Left lobe of liver (tissue), 2 donors: ENCODE measurements at regions not wholly inside any gene's neighbourhood (a gene's known extent, or its start where the extent isn't known, plus 50 kb on each side); places are given as distances from the start of the nearest gene placed in this dataset.
"Not testable (repeated sequence)": the region's sequence is repeated elsewhere in the genome, so short reads cannot be mapped to it uniquely, and the experiment has no call there.

Experiments used
- ATAC-seq: fragments of 200-7000 bp; cut with Tn5 transposase; one replicate; pipeline ENCODE4 v1.9.1; 2020; ENCODE audit warnings: mild to moderate bottlenecking, moderate library complexity
- DNase-seq: peaks from one replicate; pipeline ENCODE4 v3.0.0-alpha.2; 2020; ENCODE audit warnings: low spot score
- donor health status: DM: no; HTN: no; CAD: no; lungs with moderate emphysema.
- donor health status: DM: no; HTN: yes; CAD: no.

GRCh38 chr15:72872066-72872845, 88.7 kb upstream of the ADPGK start:
- no peak for ATAC-seq
- no peak for DNase-seq

GRCh38 chr15:72866866-72867616, 83.5 kb upstream of the ADPGK start:
- ATAC-seq: no peak
- DNase-seq: no peak

- DNase-seq (no peak), ATAC-seq (no peak)
Observed at GRCh38 chr15:72866182-72866581, 82.6 kb upstream of the ADPGK start.

GRCh38 chr15:72865486-72865885, 81.9 kb upstream of the ADPGK start:
- DNase-seq (no peak), ATAC-seq (no peak)

GRCh38 chr15:72864681-72865080, 81.1 kb upstream of the ADPGK start:
- ATAC-seq (no peak), DNase-seq (no peak)

GRCh38 chr15:72861354-72861910, 77.9 kb upstream of the ADPGK start:
- ATAC-seq: no peak

GRCh38 chr15:72859757-72860145, 76.2 kb upstream of the ADPGK start:
- ATAC-seq (no peak), DNase-seq (no peak)

More at GRCh38 chr15:72861354-72861910, 77.9 kb upstream of the ADPGK start:
- no peak for DNase-seq

- DNase-seq (no peak), ATAC-seq (no peak)
Observed at GRCh38 chr15:72859017-72859756, 75.6 kb upstream of the ADPGK start.

- no peak for ATAC-seq
- DNase-seq: no peak
Observed at GRCh38 chr15:72858205-72858604, 74.6 kb upstream of the ADPGK start.

GRCh38 chr15:72857331-72858063, 73.9 kb upstream of the ADPGK start:
- ATAC-seq: no peak
- no peak for DNase-seq

- ATAC-seq (no peak), DNase-seq (no peak)
Observed at GRCh38 chr15:72856549-72857040, 73.0 kb upstream of the ADPGK start.

- no peak for ATAC-seq
- no peak for DNase-seq
Observed at GRCh38 chr15:72855791-72856190, 72.2 kb upstream of the ADPGK start.

- ATAC-seq: no peak
Observed at GRCh38 chr15:72852273-72852672, 68.7 kb upstream of the ADPGK start.

GRCh38 chr15:72851586-72851985, 68.0 kb upstream of the ADPGK start:
- ATAC-seq (no peak), DNase-seq (no peak)

More at GRCh38 chr15:72852273-72852672, 68.7 kb upstream of the ADPGK start:
- no peak for DNase-seq

- DNase-seq (no peak), ATAC-seq (no peak)
Observed at GRCh38 chr15:72850833-72851232, 67.3 kb upstream of the ADPGK start.

- DNase-seq (no peak), ATAC-seq (no peak)
Observed at GRCh38 chr15:72847806-72848205, 64.2 kb upstream of the ADPGK start.

GRCh38 chr15:72847033-72847432, 63.5 kb upstream of the ADPGK start:
- DNase-seq: no peak
- no peak for ATAC-seq

GRCh38 chr15:72845981-72846383, 62.4 kb upstream of the ADPGK start:
- no peak for DNase-seq
- ATAC-seq: no peak

- DNase-seq: no peak
- ATAC-seq: no peak
Observed at GRCh38 chr15:72844067-72844466, 60.5 kb upstream of the ADPGK start.

- not testable (repeated sequence) for ATAC-seq, DNase-seq
Observed at GRCh38 chr15:72843340-72843739, 59.8 kb upstream of the ADPGK start.
